BLaER1 treated with 17β-estradiol and CSF1 and Interleukin-3, amounts not matched to agents 10 nM and 100 nM (cell line): ENCODE measurements at regions not wholly inside any gene's neighbourhood (a gene's known extent, or its start where the extent isn't known, plus 50 kb on each side); places are given as distances from the start of the nearest gene placed in this dataset.
A peak's percentile ranks its signal among the peaks of the same experiment; 100 is the strongest.

Experiments used
- H3K27ac ChIP-seq, 11 experiments: shearing (Covaris generic); formaldehyde crosslinking; 2 replicates each; pipeline ENCODE4 v1.8.1; 2022
- H3K27me3 ChIP-seq, 11 experiments: shearing (Covaris generic); formaldehyde crosslinking; 2 replicates each; pipeline ENCODE4 v1.8.1; 2022
- H3K36me3 ChIP-seq, 11 experiments: shearing (Covaris generic); formaldehyde crosslinking; 2 replicates each; pipeline ENCODE4 v1.8.1; 2022
- H3K4me1 ChIP-seq, 10 experiments: shearing (Covaris generic); formaldehyde crosslinking; 2 replicates each; pipeline ENCODE4 v1.8.1; 2022
- H3K4me2 ChIP-seq, 11 experiments: shearing (Covaris generic); formaldehyde crosslinking; 2 replicates each; pipeline ENCODE4 v1.8.1; 2022
- H3K4me3 ChIP-seq, 10 experiments: shearing (Covaris generic); formaldehyde crosslinking; 2 replicates each; pipeline ENCODE4 v1.8.1; 2022
- H3K9ac ChIP-seq, 11 experiments: shearing (Covaris generic); formaldehyde crosslinking; 2 replicates each; pipeline ENCODE4 v1.8.1; 2022
- H3K9me3 ChIP-seq, 11 experiments: shearing (Covaris generic); formaldehyde crosslinking; replicated peaks in 1 of 11; 2 replicates each; pipeline ENCODE4 v1.8.1; 2022
- H4K20me1 ChIP-seq, 11 experiments: shearing (Covaris generic); formaldehyde crosslinking; 2 replicates each; pipeline ENCODE4 v1.8.1; 2022
- Cebpa-rat ChIP-seq, 11 experiments: shearing (Covaris generic); IDR thresholded peaks; 2 replicates each; pipeline ENCODE4 v1.8.1; 2022

DNA sequence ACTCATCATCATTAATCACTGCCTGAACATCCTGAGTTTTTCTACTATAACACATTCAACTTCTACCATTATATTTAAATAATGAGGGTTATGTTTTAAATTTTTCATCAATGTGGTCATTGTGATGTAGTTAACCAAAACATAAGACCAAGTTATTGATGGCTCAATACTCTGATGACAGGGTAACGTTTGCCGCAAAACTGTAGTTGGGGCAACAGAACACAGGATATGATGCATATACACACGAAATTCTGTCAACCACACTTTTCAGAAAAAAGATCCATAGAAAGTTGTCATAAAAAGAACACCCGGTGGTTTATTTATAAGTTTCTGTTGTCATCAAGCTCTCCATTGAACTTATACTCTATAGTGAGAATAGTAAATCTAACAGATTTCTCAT, 121.7 kb upstream of the COL11A1 start:
- Histone ChIP-seq H4K20me1 (no peaks in the 10 kb centered on the region), H3K36me3 (no peaks in the 10 kb centered on the region), H3K4me3 (no peak overlapping the region), H3K4me1 (no peaks in the 10 kb centered on the region), H3K9me3 (no peaks in the 10 kb centered on the region), H3K27ac (no peak overlapping the region), H3K27me3 (no peaks in the 10 kb centered on the region), H3K9ac (no peak overlapping the region), H3K4me2 (no peak overlapping the region)
- no peak for TF ChIP-seq Cebpa-rat (IDR thresholded peaks at IDR 0.05)

DNA sequence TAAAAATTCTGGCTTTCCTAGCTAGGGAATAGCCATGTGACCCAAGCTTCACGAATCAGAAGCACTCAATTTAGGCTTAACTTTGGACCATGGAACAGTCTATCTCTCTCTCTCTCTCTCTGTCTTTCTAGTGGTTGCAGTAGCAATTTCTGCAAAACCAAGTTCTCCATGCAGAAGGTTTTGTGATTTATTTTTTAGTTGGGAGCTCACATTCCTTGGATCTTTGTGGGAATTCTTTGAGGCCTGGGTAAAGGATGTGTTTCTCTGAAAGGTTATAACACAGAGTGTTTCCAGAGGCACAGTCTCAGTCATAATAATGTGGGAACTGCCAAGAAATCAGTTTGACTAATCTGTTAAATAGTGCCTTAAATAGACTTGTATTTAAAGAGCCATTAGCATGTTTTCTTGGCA, 112.3 kb upstream of the COL11A1 start:
- Histone ChIP-seq H3K9ac (no peak overlapping the region), H3K27me3 (no peaks in the 10 kb centered on the region), H3K36me3 (no peaks in the 10 kb centered on the region), H3K4me1 (no peaks in the 10 kb centered on the region), H4K20me1 (no peaks in the 10 kb centered on the region), H3K27ac (no peak overlapping the region), H3K4me2 (no peak overlapping the region), H3K9me3 (no peaks in the 10 kb centered on the region), H3K4me3 (no peak overlapping the region)
- no peak for TF ChIP-seq Cebpa-rat (IDR thresholded peaks at IDR 0.05)

DNA sequence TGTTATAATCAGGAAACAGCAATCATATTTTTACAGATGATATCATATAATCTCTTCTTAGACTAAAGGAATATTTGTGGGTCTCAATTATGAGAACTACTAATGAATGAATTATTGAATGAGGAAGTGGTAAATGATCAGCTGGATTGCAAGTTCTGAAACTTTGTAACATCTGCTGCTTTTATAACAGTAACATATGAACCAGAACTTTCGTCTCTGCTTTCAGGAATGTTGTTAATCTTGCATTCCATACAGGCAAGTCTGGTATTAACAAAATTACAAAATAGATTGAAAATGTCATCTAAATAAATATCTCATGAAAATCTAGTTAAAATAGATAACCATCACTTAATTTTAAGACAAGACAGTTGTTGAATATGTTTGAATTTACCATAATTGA, 110.5 kb upstream of the COL11A1 start:
- no peaks in the 10 kb centered on the region for H4K20me1 ChIP-seq
- no peaks in the 10 kb centered on the region for H3K4me1 ChIP-seq
- H3K27ac ChIP-seq, result no peak overlapping the region
- H3K36me3 ChIP-seq, result no peaks in the 10 kb centered on the region
- no peak overlapping the region for H3K4me3 ChIP-seq
- no peak overlapping the region for H3K9ac ChIP-seq
- no peak for TF ChIP-seq Cebpa-rat (IDR thresholded peaks at IDR 0.05)
- H3K4me2 ChIP-seq, result no peak overlapping the region
- no peaks in the 10 kb centered on the region for H3K27me3 ChIP-seq
- no peaks in the 10 kb centered on the region for H3K9me3 ChIP-seq

DNA sequence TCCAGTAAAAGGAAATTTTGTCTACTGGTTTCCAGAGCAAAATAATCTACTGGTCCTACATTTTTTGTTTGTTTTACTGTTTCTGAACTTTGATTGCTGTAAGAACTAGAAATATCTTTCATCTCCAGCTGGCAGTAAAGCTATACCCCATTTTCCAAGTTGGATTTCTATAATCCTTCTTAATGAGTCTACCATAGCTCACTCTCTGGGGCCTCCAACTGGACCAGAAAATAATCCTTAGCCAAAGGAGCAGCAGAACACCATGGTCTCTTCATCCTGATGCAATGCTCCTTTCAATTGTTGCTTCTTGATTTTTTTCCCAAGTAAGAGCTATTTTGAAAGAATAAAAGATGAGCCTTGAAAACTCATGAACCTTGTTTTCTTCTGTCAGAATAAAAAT, 110.0 kb upstream of the COL11A1 start:
- H3K36me3 ChIP-seq, result no peaks in the 10 kb centered on the region
- no peaks in the 10 kb centered on the region for H3K27me3 ChIP-seq
- H3K4me2 ChIP-seq, result no peak overlapping the region
- no peaks in the 10 kb centered on the region for H3K4me1 ChIP-seq
- H3K4me3 ChIP-seq, result no peak overlapping the region
- no peak overlapping the region for H3K27ac ChIP-seq
- H3K9me3 ChIP-seq, result no peaks in the 10 kb centered on the region
- no peaks in the 10 kb centered on the region for H4K20me1 ChIP-seq
- no peak for TF ChIP-seq Cebpa-rat (IDR thresholded peaks at IDR 0.05)
- H3K9ac ChIP-seq, result no peak overlapping the region

DNA sequence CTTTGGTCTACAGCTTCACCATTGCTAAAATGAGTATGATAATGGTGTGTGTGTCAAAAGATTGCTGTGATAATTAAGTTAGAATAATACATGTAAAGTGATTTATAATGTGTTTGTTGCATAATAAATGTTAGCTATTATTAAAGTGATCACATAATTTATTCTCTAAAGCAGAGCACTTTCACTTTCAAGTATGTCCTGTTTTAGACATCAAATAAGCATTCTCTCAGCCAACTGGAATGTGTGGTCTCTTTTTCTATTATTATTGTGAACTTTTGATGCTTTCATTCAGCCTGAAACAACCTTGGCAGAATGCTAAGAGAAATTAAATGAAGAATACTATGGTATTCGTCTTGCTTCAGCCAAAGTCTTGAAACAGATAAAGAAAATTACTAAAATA, 102.8 kb upstream of the COL11A1 start:
- no peak overlapping the region for H3K4me2 ChIP-seq
- no peaks in the 10 kb centered on the region for H3K27me3 ChIP-seq
- H3K27ac ChIP-seq, result no peak overlapping the region
- peaks cover 0 to 19% (median 7%) of the 10 kb centered on the region in 10 experiments; a peak in 11 of 20 replicates for H3K4me1 ChIP-seq
- H3K9me3 ChIP-seq, result no peaks in the 10 kb centered on the region
- H3K9ac ChIP-seq, result no peak overlapping the region
- no peaks in the 10 kb centered on the region for H4K20me1 ChIP-seq
- TF ChIP-seq Cebpa-rat (IDR thresholded peaks at IDR 0.05), result no peak
- no peak overlapping the region for H3K4me3 ChIP-seq
- H3K36me3 ChIP-seq, result no peaks in the 10 kb centered on the region

DNA sequence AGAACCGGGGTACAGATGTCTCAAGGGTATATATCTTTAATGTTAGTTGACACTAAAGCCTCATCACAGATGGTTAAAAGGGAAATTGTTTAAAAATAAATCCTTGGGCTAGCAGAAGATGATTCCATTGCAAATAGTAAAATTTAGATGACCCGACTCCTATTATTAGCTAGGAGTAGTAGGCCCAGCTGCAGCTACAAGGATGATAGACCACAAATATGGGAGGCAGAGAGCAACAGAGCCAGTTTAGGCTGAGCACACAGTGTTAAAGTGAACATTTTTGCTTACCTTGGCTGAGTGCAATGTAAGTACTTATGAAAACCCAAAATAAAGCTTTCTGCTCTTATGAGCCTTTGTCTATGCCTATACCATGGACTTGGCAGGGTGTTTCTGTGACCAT, 100.5 kb upstream of the COL11A1 start:
- peaks cover 0 to 19% (median 7%) of the 10 kb centered on the region in 10 experiments; a peak in 11 of 20 replicates for H3K4me1 ChIP-seq
- TF ChIP-seq Cebpa-rat (IDR thresholded peaks at IDR 0.05), result no peak
- no peaks in the 10 kb centered on the region for H4K20me1 ChIP-seq
- no peaks in the 10 kb centered on the region for H3K27me3 ChIP-seq
- no peak overlapping the region for H3K9ac ChIP-seq
- H3K4me3 ChIP-seq, result no peak overlapping the region
- H3K4me2 ChIP-seq, result peak overlapping the region in 6 of 11 experiments; percentile 45 to 69 (median 62); a peak in 14 of 22 replicates
- H3K27ac ChIP-seq, result 0 out of 22 replicates have a peak overlapping the region, but pooled peaks of 1 of the 11 experiments have one; percentile 28
- no peaks in the 10 kb centered on the region for H3K9me3 ChIP-seq
- no peaks in the 10 kb centered on the region for H3K36me3 ChIP-seq

DNA sequence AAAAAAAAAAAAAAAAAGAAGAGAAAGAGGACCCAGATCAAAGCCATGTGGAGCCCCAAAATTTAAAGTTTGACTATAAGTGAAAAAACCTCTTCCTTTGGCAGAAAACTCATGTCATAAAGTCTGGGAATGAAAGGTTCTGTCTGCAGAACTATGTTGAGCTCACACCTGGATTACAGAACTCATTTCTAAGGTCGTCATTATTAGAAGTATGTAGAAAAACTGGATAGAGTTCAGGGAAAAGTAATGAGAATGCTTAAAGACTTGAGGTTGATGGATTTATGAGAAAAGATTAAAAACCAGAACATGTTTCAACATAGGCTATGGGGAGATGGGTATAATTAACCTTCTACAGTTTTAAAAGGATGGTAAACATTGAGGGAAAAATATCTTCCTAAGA, 90.7 kb upstream of the COL11A1 start:
- Histone ChIP-seq H3K4me2 (no peak overlapping the region), H3K36me3 (no peaks in the 10 kb centered on the region)

DNA sequence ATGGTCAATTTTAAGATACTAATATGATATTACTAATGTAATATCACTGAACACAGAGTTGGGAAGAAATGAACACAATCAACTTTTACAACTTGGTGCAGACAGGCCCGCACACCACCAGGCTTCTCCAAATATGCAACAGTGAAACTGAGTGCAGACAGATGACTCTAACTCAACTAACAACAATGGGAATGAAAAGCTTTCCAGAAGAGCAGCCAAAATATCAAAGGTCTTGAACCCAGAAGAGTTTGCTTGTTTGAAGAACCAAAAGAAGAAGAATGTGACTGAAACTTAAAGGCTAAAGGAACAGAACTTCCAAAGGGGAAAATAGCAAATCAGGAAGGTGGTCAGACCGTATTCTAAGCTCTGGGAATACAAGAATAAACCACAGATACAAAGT, 89.8 kb upstream of the COL11A1 start:
- H3K27me3 ChIP-seq, result no peaks in the 10 kb centered on the region
- H3K9me3 ChIP-seq, result no peaks in the 10 kb centered on the region
- no peaks in the 10 kb centered on the region for H3K36me3 ChIP-seq
- no peak overlapping the region for H3K4me2 ChIP-seq
- no peak overlapping the region for H3K9ac ChIP-seq
- no peaks in the 10 kb centered on the region for H3K4me1 ChIP-seq
- no peak for TF ChIP-seq Cebpa-rat (IDR thresholded peaks at IDR 0.05)
- H3K27ac ChIP-seq, result no peak overlapping the region
- no peaks in the 10 kb centered on the region for H4K20me1 ChIP-seq
- H3K4me3 ChIP-seq, result no peak overlapping the region

More for the DNA sequence above, 90.7 kb upstream of the COL11A1 start:
- H3K9me3 ChIP-seq, result no peaks in the 10 kb centered on the region
- H4K20me1 ChIP-seq, result no peaks in the 10 kb centered on the region
- no peaks in the 10 kb centered on the region for H3K4me1 ChIP-seq
- H3K4me3 ChIP-seq, result no peak overlapping the region
- no peak overlapping the region for H3K9ac ChIP-seq
- no peak for TF ChIP-seq Cebpa-rat (IDR thresholded peaks at IDR 0.05)
- H3K27me3 ChIP-seq, result no peaks in the 10 kb centered on the region
- no peak overlapping the region for H3K27ac ChIP-seq

DNA sequence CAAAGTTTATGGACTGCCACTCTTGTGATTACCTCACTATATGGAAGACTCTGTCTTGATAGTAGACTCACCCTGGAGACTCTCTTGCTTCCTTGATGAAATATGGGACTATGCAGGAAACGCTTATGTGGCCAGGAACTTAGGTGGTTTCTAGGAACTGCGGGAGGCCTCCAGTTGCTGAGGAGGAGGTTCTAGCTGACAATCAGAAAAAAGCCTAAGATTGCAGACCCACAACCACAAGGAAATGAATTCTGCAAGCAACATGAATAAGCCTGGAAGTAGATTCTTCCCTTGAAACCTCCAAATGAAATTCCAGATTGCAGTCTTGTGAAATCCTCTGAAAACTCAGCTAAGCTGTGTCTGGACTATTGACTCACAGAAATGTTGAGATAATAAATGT, 88.9 kb upstream of the COL11A1 start:
- no peak overlapping the region for H3K9ac ChIP-seq
- H3K27me3 ChIP-seq, result no peaks in the 10 kb centered on the region
- H3K4me2 ChIP-seq, result no peak overlapping the region
- H3K4me1 ChIP-seq, result no peaks in the 10 kb centered on the region
- no peaks in the 10 kb centered on the region for H4K20me1 ChIP-seq
- no peak for TF ChIP-seq Cebpa-rat (IDR thresholded peaks at IDR 0.05)
- no peak overlapping the region for H3K4me3 ChIP-seq
- H3K9me3 ChIP-seq, result no peaks in the 10 kb centered on the region
- no peak overlapping the region for H3K27ac ChIP-seq
- H3K36me3 ChIP-seq, result no peaks in the 10 kb centered on the region

DNA sequence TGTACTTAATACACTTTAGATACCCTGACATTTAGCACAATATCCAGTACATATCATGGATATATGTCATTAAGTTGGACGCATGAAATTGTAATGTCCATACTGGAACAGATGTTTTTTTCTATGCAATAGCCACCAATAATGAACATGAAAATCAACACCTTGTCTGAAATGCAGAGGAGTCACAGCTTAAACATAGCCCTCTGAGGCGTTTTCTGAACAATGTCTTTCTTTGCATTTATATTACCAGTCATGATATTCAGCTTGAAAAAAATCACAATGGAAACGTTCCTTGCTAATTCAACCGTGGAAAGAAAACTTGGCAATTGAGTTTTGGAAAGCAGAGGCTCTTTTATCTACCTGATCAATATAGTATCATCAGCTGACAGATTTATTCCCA, 86.7 kb upstream of the COL11A1 start:
- Histone ChIP-seq H4K20me1 (no peaks in the 10 kb centered on the region), H3K4me1 (no peaks in the 10 kb centered on the region), H3K9me3 (no peaks in the 10 kb centered on the region), H3K27ac (no peak overlapping the region), H3K4me3 (no peak overlapping the region), H3K9ac (no peak overlapping the region), H3K36me3 (no peaks in the 10 kb centered on the region), H3K4me2 (no peak overlapping the region), H3K27me3 (no peaks in the 10 kb centered on the region)
- TF ChIP-seq Cebpa-rat (IDR thresholded peaks at IDR 0.05), result no peak

DNA sequence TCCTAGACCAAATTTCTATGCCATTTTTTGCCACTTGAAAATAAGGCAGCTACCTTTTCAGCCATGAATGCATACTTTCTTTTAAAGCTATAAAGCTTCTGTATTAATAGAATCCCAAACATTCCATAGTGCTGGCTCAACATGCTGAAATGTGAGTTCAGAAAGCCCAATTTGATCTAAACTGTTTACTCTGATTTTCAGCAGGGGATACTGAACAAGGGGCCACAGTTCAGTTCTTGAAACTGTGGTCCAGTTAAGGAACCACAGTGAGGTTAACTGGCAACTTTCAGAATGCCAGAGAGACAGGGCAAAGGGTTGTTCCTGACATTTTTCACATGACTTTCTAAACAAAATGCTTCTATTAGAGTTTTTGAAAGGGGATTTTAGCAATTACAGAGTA, 85.7 kb upstream of the COL11A1 start:
- no peaks in the 10 kb centered on the region for H3K36me3 ChIP-seq
- no peaks in the 10 kb centered on the region for H3K4me1 ChIP-seq
- H3K27me3 ChIP-seq, result no peaks in the 10 kb centered on the region
- no peaks in the 10 kb centered on the region for H4K20me1 ChIP-seq
- no peak for TF ChIP-seq Cebpa-rat (IDR thresholded peaks at IDR 0.05)
- no peak overlapping the region for H3K4me2 ChIP-seq
- H3K27ac ChIP-seq, result no peak overlapping the region
- H3K9ac ChIP-seq, result no peak overlapping the region
- no peak overlapping the region for H3K4me3 ChIP-seq
- no peaks in the 10 kb centered on the region for H3K9me3 ChIP-seq
